HG03097 (cell line): ENCODE measurements at regions not wholly inside any gene's neighbourhood (a gene's known extent, or its start where the extent isn't known, plus 50 kb on each side); places are given as distances from the start of the nearest gene placed in this dataset.

Source experiments
- ATAC-seq: cut with Tn5 transposase; IDR thresholded peaks from one replicate; pipeline ENCODE4 v1.9.1; 2021; ENCODE audit not compliant: unreplicated experiment, low FRiP score

- ATAC-seq, result no peak
Measured at GRCh38 chr13:76466043-76466442, 420.2 kb downstream of the KCTD12 start.

- ATAC-seq, result no peak
Measured at GRCh38 chr13:76463314-76463713, 422.9 kb downstream of the KCTD12 start.

GRCh38 chr13:76461999-76462398 lies 424.2 kb downstream of the KCTD12 start:
- ATAC-seq, result no peak

GRCh38 chr13:76461484-76461883 lies 424.7 kb downstream of the KCTD12 start:
- no peak for ATAC-seq

GRCh38 chr13:76459863-76460262 lies 426.3 kb downstream of the KCTD12 start:
- no peak for ATAC-seq

GRCh38 chr13:76455960-76456359 lies 430.2 kb downstream of the KCTD12 start:
- no peak for ATAC-seq

GRCh38 chr13:76454991-76455390 lies 431.2 kb downstream of the KCTD12 start:
- ATAC-seq, result no peak

- ATAC-seq, result no peak
Measured at GRCh38 chr13:76449716-76450115, 436.5 kb downstream of the KCTD12 start.

GRCh38 chr13:76446191-76446590 lies 440.0 kb downstream of the KCTD12 start:
- ATAC-seq, result no peak

- ATAC-seq, result peak; percentile 59
Measured at GRCh38 chr13:76440568-76440967, 445.6 kb downstream of the KCTD12 start.

- ATAC-seq, result no peak
Measured at GRCh38 chr13:76439546-76439945, 446.7 kb downstream of the KCTD12 start.

- ATAC-seq, result no peak
Measured at GRCh38 chr13:76438050-76438449, 448.2 kb downstream of the KCTD12 start.

- ATAC-seq, result no peak
Measured at GRCh38 chr13:76425935-76426334, 460.3 kb downstream of the KCTD12 start.

- no peak for ATAC-seq
Measured at GRCh38 chr13:76421011-76421410, 465.2 kb downstream of the KCTD12 start.

- ATAC-seq, result no peak
Measured at GRCh38 chr13:76418404-76418803, 467.8 kb downstream of the KCTD12 start.

GRCh38 chr13:76414320-76414719 lies 471.9 kb downstream of the KCTD12 start:
- no peak for ATAC-seq

GRCh38 chr13:76406243-76406642 lies 480.0 kb downstream of the KCTD12 start:
- ATAC-seq, result no peak

- ATAC-seq, result no peak
Measured at GRCh38 chr13:76398425-76398824, 487.8 kb downstream of the KCTD12 start.

- no peak for ATAC-seq
Measured at GRCh38 chr13:76397413-76397812, 488.8 kb downstream of the KCTD12 start.

- no peak for ATAC-seq
Measured at GRCh38 chr13:76389321-76389720, 496.9 kb downstream of the KCTD12 start.

- no peak for ATAC-seq
Measured at GRCh38 chr13:76387566-76387965, 498.6 kb downstream of the KCTD12 start.

- no peak for ATAC-seq
Measured at GRCh38 chr13:76386321-76386720, 499.9 kb downstream of the KCTD12 start.

- ATAC-seq, result no peak
Measured at GRCh38 chr13:76385586-76385985, 500.6 kb downstream of the KCTD12 start.
